ENCODE measurements at regions not wholly inside any gene's neighbourhood (a gene's known extent, or its start where the extent isn't known, plus 50 kb on each side); places are given as distances from the start of the nearest gene placed in this dataset.

- DNase-seq (ENCODE audit: low read depth, low spot score) = no peak
- no peak overlapping the region for H3K4me3 ChIP-seq (ENCODE audit: low read depth, low read length)
- in situ Hi-C loops (cut with HindIII; ENCODE audit: low sequenced_read_pairs) = no loop called here
- no peak for TF ChIP-seq CTCF (IDR thresholded peaks at IDR 0.05; ENCODE audit: low read depth, low read length)
Observed at GRCh38 chr6:21984135-21984534, 312.7 kb downstream of the PRL start.

- DNase-seq (ENCODE audit: low read depth, low spot score) = no peak
- no peak for TF ChIP-seq CTCF (IDR thresholded peaks at IDR 0.05; ENCODE audit: low read depth, low read length)
- in situ Hi-C loops (cut with HindIII; ENCODE audit: low sequenced_read_pairs) = no loop called here
- H3K4me3 ChIP-seq (ENCODE audit: low read depth, low read length) = no peak overlapping the region
Observed at GRCh38 chr6:21984561-21984960, 312.3 kb downstream of the PRL start.

- no peak for TF ChIP-seq CTCF (IDR thresholded peaks at IDR 0.05; ENCODE audit: low read depth, low read length)
- in situ Hi-C loops (cut with HindIII; ENCODE audit: low sequenced_read_pairs) = no loop called here
- no peak for DNase-seq (ENCODE audit: low read depth, low spot score)
- no peak overlapping the region for H3K4me3 ChIP-seq (ENCODE audit: low read depth, low read length)
Observed at GRCh38 chr6:21985904-21986303, 310.9 kb downstream of the PRL start.

GRCh38 chr6:21986703-21987102 lies 310.1 kb downstream of the PRL start:
- DNase-seq (ENCODE audit: low read depth, low spot score) = no peak
- TF ChIP-seq CTCF (IDR thresholded peaks at IDR 0.05; ENCODE audit: low read depth, low read length) = no peak
- H3K4me3 ChIP-seq (ENCODE audit: low read depth, low read length) = no peak overlapping the region
- in situ Hi-C loops (cut with HindIII; ENCODE audit: low sequenced_read_pairs) = no loop called here

- no peak for TF ChIP-seq CTCF (IDR thresholded peaks at IDR 0.05; ENCODE audit: low read depth, low read length)
- no peak overlapping the region for H3K4me3 ChIP-seq (ENCODE audit: low read depth, low read length)
- in situ Hi-C loops (cut with HindIII; ENCODE audit: low sequenced_read_pairs) = no loop called here
- DNase-seq (ENCODE audit: low read depth, low spot score) = peak; percentile 92
Observed at GRCh38 chr6:21987501-21987957, 309.3 kb downstream of the PRL start.

DNA sequence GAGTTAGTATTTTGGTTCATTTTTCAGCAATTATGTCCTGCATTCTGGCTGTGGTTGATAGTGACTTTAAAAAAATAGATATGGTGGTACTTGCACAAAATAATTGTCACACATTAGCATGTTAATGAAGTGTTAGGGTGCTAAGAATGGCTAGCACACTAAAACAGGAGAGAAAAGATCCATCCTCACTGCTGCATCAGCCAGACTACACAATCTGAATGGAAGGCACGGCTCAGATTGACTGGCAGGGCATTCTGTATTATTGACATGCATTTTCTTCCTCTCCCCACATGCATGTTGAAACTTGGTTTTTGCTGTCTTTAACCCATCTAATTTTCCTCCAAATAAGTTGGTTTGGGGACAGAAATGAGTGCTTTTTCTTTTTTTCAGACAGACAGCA lies 306.3 kb downstream of the PRL start:
- no peak overlapping the region for H3K4me3 ChIP-seq (ENCODE audit: low read depth, low read length)
- TF ChIP-seq CTCF (IDR thresholded peaks at IDR 0.05; ENCODE audit: low read depth, low read length) = no peak
- in situ Hi-C loops (cut with HindIII; ENCODE audit: low sequenced_read_pairs) = no loop called here
- no peak for DNase-seq (ENCODE audit: low read depth, low spot score)
